GM12891 (cell line): ENCODE measurements at regions not wholly inside any gene's neighbourhood (a gene's known extent, or its start where the extent isn't known, plus 50 kb on each side); places are given as distances from the start of the nearest gene placed in this dataset.

Experiments
- POLR2A ChIP-seq: IDR thresholded peaks from 2 replicates; pipeline ENCODE4 v1.6.1; 2011; ENCODE audit warnings: low read depth, low read length, control low read depth
- TAF1 ChIP-seq: IDR thresholded peaks from 2 replicates; pipeline ENCODE4 v1.6.1; 2011; ENCODE audit warnings: low read depth, low read length, control low read depth

GRCh38 chr7:88437132-88437531, 130.4 kb upstream of the STEAP4 start:
- no peak for TF ChIP-seq POLR2A
- no peak for TF ChIP-seq TAF1
